ENCODE measurements at regions not wholly inside any gene's neighbourhood (a gene's known extent, or its start where the extent isn't known, plus 50 kb on each side); places are given as distances from the start of the nearest gene placed in this dataset.

DNA sequence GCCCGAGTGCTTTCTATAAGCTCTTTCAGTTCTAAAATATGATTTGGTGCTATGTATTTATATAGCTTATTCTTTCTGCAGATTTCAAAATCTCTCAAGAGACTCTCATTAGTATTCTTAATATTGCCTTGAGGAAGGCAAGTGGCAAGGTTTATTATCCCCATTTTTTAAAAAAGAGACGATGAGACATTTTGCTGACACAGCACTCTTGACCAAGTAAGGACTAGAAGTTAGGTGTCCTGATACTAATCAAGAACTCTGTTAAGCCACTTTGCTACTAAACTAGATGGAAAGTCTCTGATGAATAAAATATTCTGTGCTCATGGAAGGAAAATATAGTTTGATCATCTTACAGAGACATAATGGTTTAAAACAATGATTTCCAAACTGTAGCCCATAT is 164.7 kb downstream of the MZT1 start:
- Histone ChIP-seq H4K20me1 (ENCODE audit: control insufficient read depth, extremely low read depth, insufficient read depth, low read length) (no peaks in the 10 kb centered on the region), H3K9ac (ENCODE audit: insufficient read depth, low read length) (no peak overlapping the region), H3K79me2 (ENCODE audit: control insufficient read depth, insufficient read depth, low read length) (no peaks in the 10 kb centered on the region), H3K9me3 (ENCODE audit: control insufficient read depth, insufficient read depth, low read depth, low read length) (no peaks in the 10 kb centered on the region), H3K4me2 (ENCODE audit: extremely low read depth, insufficient read depth, low read length) (no peak overlapping the region), H3K27me3 (ENCODE audit: control insufficient read depth, insufficient read depth, low read length) (no peaks in the 10 kb centered on the region), H2AFZ (ENCODE audit: low read length) (no peak overlapping the region), H3K4me1 (ENCODE audit: control insufficient read depth, extremely low read depth, insufficient read depth, low read length) (no peaks in the 10 kb centered on the region), H3K4me3 (replicated peaks in 1 of 4; ENCODE audit: control extremely low read depth in 1 of 4, insufficient read depth in 1 of 4, low read depth in 3 of 4, low read length in 4 of 4) (no peak overlapping the region), H3K36me3 (ENCODE audit: control insufficient read depth, insufficient read depth, low read length) (no peaks in the 10 kb centered on the region), H3K27ac (ENCODE audit: insufficient read depth, low read length) (no peak overlapping the region)
- DNase-seq (ENCODE audit: low read depth in 2 of 2): no peak
- TF ChIP-seq, protein P1, sequence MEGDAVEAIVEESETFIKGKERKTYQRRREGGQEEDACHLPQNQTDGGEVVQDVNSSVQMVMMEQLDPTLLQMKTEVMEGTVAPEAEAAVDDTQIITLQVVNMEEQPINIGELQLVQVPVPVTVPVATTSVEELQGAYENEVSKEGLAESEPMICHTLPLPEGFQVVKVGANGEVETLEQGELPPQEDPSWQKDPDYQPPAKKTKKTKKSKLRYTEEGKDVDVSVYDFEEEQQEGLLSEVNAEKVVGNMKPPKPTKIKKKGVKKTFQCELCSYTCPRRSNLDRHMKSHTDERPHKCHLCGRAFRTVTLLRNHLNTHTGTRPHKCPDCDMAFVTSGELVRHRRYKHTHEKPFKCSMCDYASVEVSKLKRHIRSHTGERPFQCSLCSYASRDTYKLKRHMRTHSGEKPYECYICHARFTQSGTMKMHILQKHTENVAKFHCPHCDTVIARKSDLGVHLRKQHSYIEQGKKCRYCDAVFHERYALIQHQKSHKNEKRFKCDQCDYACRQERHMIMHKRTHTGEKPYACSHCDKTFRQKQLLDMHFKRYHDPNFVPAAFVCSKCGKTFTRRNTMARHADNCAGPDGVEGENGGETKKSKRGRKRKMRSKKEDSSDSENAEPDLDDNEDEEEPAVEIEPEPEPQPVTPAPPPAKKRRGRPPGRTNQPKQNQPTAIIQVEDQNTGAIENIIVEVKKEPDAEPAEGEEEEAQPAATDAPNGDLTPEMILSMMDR (conservative IDR thresholded peaks at IDR 0.05 in 1 of 2, IDR thresholded peaks at IDR 0.05 in 1 of 2; ENCODE audit: low read depth in 1 of 2, low read length in 2 of 2): no peak
- no peak for TF ChIP-seq EZH2 (IDR thresholded peaks at IDR 0.05; ENCODE audit: low read length, missing control alignments)

DNA sequence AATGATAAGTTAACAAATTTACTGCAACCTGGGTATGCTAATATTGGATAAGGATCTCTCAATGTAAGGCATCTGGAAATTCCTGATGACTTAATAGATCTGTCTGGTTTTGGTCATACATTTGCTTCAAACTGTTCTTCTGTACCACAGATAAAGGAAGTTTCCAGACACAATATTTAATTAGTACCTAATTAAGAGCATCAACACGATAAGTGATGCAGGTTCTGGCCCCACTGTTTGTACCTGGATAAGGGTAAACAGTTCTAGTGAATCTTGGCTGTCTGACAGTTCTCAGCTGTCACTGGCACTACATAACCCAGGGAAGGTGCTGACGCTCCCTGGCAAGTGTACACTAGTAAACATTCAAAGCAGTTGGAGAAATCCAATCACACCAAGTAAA is 165.6 kb downstream of the MZT1 start:
- Histone ChIP-seq H3K4me2 (ENCODE audit: extremely low read depth, insufficient read depth, low read length) (no peak overlapping the region), H3K4me3 (replicated peaks in 1 of 4; ENCODE audit: control extremely low read depth in 1 of 4, insufficient read depth in 1 of 4, low read depth in 3 of 4, low read length in 4 of 4) (no peak overlapping the region), H3K4me1 (ENCODE audit: control insufficient read depth, extremely low read depth, insufficient read depth, low read length) (no peaks in the 10 kb centered on the region), H3K9me3 (ENCODE audit: control insufficient read depth, insufficient read depth, low read depth, low read length) (no peaks in the 10 kb centered on the region), H3K27ac (ENCODE audit: insufficient read depth, low read length) (no peak overlapping the region), H2AFZ (ENCODE audit: low read length) (no peak overlapping the region), H4K20me1 (ENCODE audit: control insufficient read depth, extremely low read depth, insufficient read depth, low read length) (no peaks in the 10 kb centered on the region), H3K9ac (ENCODE audit: insufficient read depth, low read length) (no peak overlapping the region), H3K27me3 (ENCODE audit: control insufficient read depth, insufficient read depth, low read length) (no peaks in the 10 kb centered on the region), H3K79me2 (ENCODE audit: control insufficient read depth, insufficient read depth, low read length) (no peaks in the 10 kb centered on the region), H3K36me3 (ENCODE audit: control insufficient read depth, insufficient read depth, low read length) (no peaks in the 10 kb centered on the region)
- no peak for DNase-seq (ENCODE audit: low read depth in 2 of 2)
- TF ChIP-seq EZH2 (IDR thresholded peaks at IDR 0.05; ENCODE audit: low read length, missing control alignments): no peak
- TF ChIP-seq, protein P1 (conservative IDR thresholded peaks at IDR 0.05 in 1 of 2, IDR thresholded peaks at IDR 0.05 in 1 of 2; ENCODE audit: low read depth in 1 of 2, low read length in 2 of 2): no peak

DNA sequence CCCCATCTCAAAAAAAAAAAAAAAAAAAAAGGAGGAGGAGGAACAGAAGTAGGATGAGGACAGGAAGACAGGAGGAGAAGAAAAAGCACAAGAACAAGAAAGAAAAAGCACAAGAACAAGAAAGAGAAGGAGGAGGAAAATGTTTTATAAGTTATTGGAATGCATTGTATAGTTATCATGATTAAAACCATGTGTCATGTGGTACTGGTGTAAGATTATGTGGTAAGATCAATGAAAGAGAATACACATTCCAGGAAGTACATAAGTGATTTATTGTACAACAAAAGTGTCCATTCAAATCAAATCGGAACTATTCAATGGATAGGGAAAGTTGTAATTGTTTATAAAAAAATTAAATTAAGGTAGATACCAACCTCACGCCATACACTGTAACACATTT is 167.7 kb downstream of the MZT1 start:
- Histone ChIP-seq H3K9ac (ENCODE audit: insufficient read depth, low read length) (no peak overlapping the region), H3K9me3 (ENCODE audit: control insufficient read depth, insufficient read depth, low read depth, low read length) (no peaks in the 10 kb centered on the region), H3K79me2 (ENCODE audit: control insufficient read depth, insufficient read depth, low read length) (no peaks in the 10 kb centered on the region), H3K4me1 (ENCODE audit: control insufficient read depth, extremely low read depth, insufficient read depth, low read length) (no peaks in the 10 kb centered on the region), H3K36me3 (ENCODE audit: control insufficient read depth, insufficient read depth, low read length) (no peaks in the 10 kb centered on the region), H2AFZ (ENCODE audit: low read length) (no peak overlapping the region), H3K4me2 (ENCODE audit: extremely low read depth, insufficient read depth, low read length) (no peak overlapping the region), H3K4me3 (replicated peaks in 1 of 4; ENCODE audit: control extremely low read depth in 1 of 4, insufficient read depth in 1 of 4, low read depth in 3 of 4, low read length in 4 of 4) (no peak overlapping the region), H4K20me1 (ENCODE audit: control insufficient read depth, extremely low read depth, insufficient read depth, low read length) (no peaks in the 10 kb centered on the region), H3K27me3 (ENCODE audit: control insufficient read depth, insufficient read depth, low read length) (no peaks in the 10 kb centered on the region), H3K27ac (ENCODE audit: insufficient read depth, low read length) (no peak overlapping the region)
- no peak for TF ChIP-seq EZH2 (IDR thresholded peaks at IDR 0.05; ENCODE audit: low read length, missing control alignments)
- TF ChIP-seq, protein P1 (conservative IDR thresholded peaks at IDR 0.05 in 1 of 2, IDR thresholded peaks at IDR 0.05 in 1 of 2; ENCODE audit: low read depth in 1 of 2, low read length in 2 of 2): no peak
- DNase-seq (ENCODE audit: low read depth in 2 of 2): no peak

Measured in fibroblast of lung (primary cell).